Stimulated activated CD8-positive, alpha-beta memory T cell treated with anti-CD3 and anti-CD28 coated beads, Interleukin-15, amount 100 ng/mL, for 24 hours (primary cell): ENCODE measurements at regions not wholly inside any gene's neighbourhood (a gene's known extent, or its start where the extent isn't known, plus 50 kb on each side); places are given as distances from the start of the nearest gene placed in this dataset.

ENCODE experiments used
- DNase-seq: peaks from one replicate; pipeline ENCODE4 v3.0.0-alpha.2; 2020; ENCODE audit warnings: low read depth

- no peak for DNase-seq
Observed at GRCh38 chr5:164861610-164862009, 1356.2 kb downstream of the MAT2B start.

GRCh38 chr5:164868761-164869160, 1363.3 kb downstream of the MAT2B start:
- DNase-seq, result no peak

GRCh38 chr5:164869325-164869724, 1363.9 kb downstream of the MAT2B start:
- DNase-seq, result no peak

- no peak for DNase-seq
Observed at GRCh38 chr5:164876793-164877192, 1371.4 kb downstream of the MAT2B start.

- no peak for DNase-seq
Observed at GRCh38 chr5:164881442-164881841, 1376.0 kb downstream of the MAT2B start.

GRCh38 chr5:164885179-164885578, 1379.8 kb downstream of the MAT2B start:
- DNase-seq, result no peak

GRCh38 chr5:164893071-164893470, 1387.7 kb downstream of the MAT2B start:
- DNase-seq, result no peak

- no peak for DNase-seq
Observed at GRCh38 chr5:164898705-164899104, 1393.3 kb downstream of the MAT2B start.

GRCh38 chr5:164909673-164910072, 1404.3 kb downstream of the MAT2B start:
- DNase-seq, result no peak

GRCh38 chr5:164921722-164922121, 1416.3 kb downstream of the MAT2B start:
- no peak for DNase-seq

GRCh38 chr5:164934039-164934438, 1428.6 kb downstream of the MAT2B start:
- no peak for DNase-seq

GRCh38 chr5:164934561-164934960, 1429.1 kb downstream of the MAT2B start:
- no peak for DNase-seq

- DNase-seq, result no peak
Observed at GRCh38 chr5:164941132-164941531, 1435.7 kb downstream of the MAT2B start.

- no peak for DNase-seq
Observed at GRCh38 chr5:164950927-164951326, 1445.5 kb downstream of the MAT2B start.

- no peak for DNase-seq
Observed at GRCh38 chr5:164951570-164951969, 1446.2 kb downstream of the MAT2B start.

- DNase-seq, result no peak
Observed at GRCh38 chr5:164958688-164959087, 1453.3 kb downstream of the MAT2B start.

- no peak for DNase-seq
Observed at GRCh38 chr5:164959761-164960160, 1454.3 kb downstream of the MAT2B start.

- DNase-seq, result no peak
Observed at GRCh38 chr5:164962329-164962961, 1457.0 kb downstream of the MAT2B start.

- DNase-seq, result no peak
Observed at GRCh38 chr5:164966611-164967010, 1461.2 kb downstream of the MAT2B start.

GRCh38 chr5:164967354-164967753, 1461.9 kb downstream of the MAT2B start:
- no peak for DNase-seq

GRCh38 chr5:164972973-164973372, 1467.6 kb downstream of the MAT2B start:
- DNase-seq, result no peak

- DNase-seq, result no peak
Observed at GRCh38 chr5:164975986-164976385, 1470.6 kb downstream of the MAT2B start.

GRCh38 chr5:164980480-164980879, 1475.1 kb downstream of the MAT2B start:
- no peak for DNase-seq

- no peak for DNase-seq
Observed at GRCh38 chr5:164998142-164998541, 1492.7 kb downstream of the MAT2B start.

- no peak for DNase-seq
Observed at GRCh38 chr5:164998590-164998989, 1493.2 kb downstream of the MAT2B start.
